K562 (cell line): ENCODE measurements at regions not wholly inside any gene's neighbourhood (a gene's known extent, or its start where the extent isn't known, plus 50 kb on each side); places are given as distances from the start of the nearest gene placed in this dataset.

Experiments used
- ATAC-seq: fragments of 200-7000 bp; cut with Tn5 transposase; 3 replicates; pipeline ENCODE4 v1.9.1; 2020; ENCODE audit warnings: moderate library complexity
- BruUV-seq: library from RNA; stranded (reverse); fragments of 400-500 nt; replicated peaks from 2 replicates; lab custom pipeline; 2021; lab: Mats Ljungman, UMichigan
- CTCF ChIA-PET: fragments of 300-600 bp; formaldehyde crosslinking; extraction: SDS; loops from one replicate; lab custom pipeline; 2021; ENCODE audit warnings: low intra/inter-chr PET ratio; lab: Yijun Ruan, JAX
- POLR2A ChIA-PET: fragments of 300-600, 350-650 bp; sonication (Branson Sonifier 250); formaldehyde crosslinking; extraction: SDS; loops from one replicate; lab custom pipeline; 2021; ENCODE audit warnings: antibody characterized with exemption, inconsistent platforms; lab: Yijun Ruan, JAX
- DNase-seq, 4 experiments: peaks; one replicate each; pipeline versions ENCODE4 v3.0.0 to v3.0.0-alpha.2; 2011 to 2018; ENCODE audit warnings: low spot score in 3 of 4, mixed read lengths in 3 of 4; ENCODE audit errors: extremely low read depth in 1 of 4
- FAIRE-seq: peaks from 2 replicates; lab custom pipeline; 2011; peaks lifted over from hg19 to GRCh38; lab: Jason Lieb, UNC
- H2AFZ ChIP-seq: 2 replicates; pipeline ENCODE4 v1.6.0; 2011; ENCODE audit warnings: low read depth, low read length, control low read depth, inconsistent platforms
- H3K27ac ChIP-seq: fragments of 200-600 bp; 3 replicates; pipeline ENCODE4 v1.8.0; 2011; ENCODE audit warnings: low read depth, mild to moderate bottlenecking, control low read depth, inconsistent platforms, low read length, moderate library complexity, mixed read lengths; ENCODE audit errors: extremely low read depth
- H3K27me3 ChIP-seq, 2 experiments: fragments of 300-600 bp in 1 of 2; 2 replicates in 1 of 2; 3 replicates in 1 of 2; pipeline versions ENCODE4 v1.6.0 to v1.8.0; 2011; ENCODE audit warnings: inconsistent platforms in 2 of 2, low read length in 2 of 2, mild to moderate bottlenecking in 1 of 2, mixed read lengths in 1 of 2, moderate library complexity in 1 of 2; ENCODE audit not compliant: control insufficient read depth in 2 of 2, insufficient read depth in 2 of 2
- H3K36me3 ChIP-seq: fragments of 300-600 bp; 3 replicates; pipeline ENCODE4 v1.8.0; 2011; ENCODE audit warnings: mild to moderate bottlenecking, low read length, inconsistent platforms; ENCODE audit not compliant: control insufficient read depth, insufficient read depth
- H3K4me1 ChIP-seq, 2 experiments: fragments of 200-600 bp in 1 of 2; replicated peaks in 1 of 2; 2 replicates in 1 of 2; 3 replicates in 1 of 2; pipeline versions ENCODE4 v1.5.1 to v1.8.0; 2011; ENCODE audit warnings: inconsistent platforms in 2 of 2, low read length in 2 of 2, mild to moderate bottlenecking in 1 of 2, mixed read lengths in 1 of 2, moderate library complexity in 1 of 2; ENCODE audit not compliant: control insufficient read depth in 2 of 2, insufficient read depth in 2 of 2
- H3K4me2 ChIP-seq: 2 replicates; pipeline ENCODE4 v1.6.1; 2011; ENCODE audit warnings: low read length, control low read depth, inconsistent platforms, mixed read lengths; ENCODE audit not compliant: insufficient read depth
- H3K4me3 ChIP-seq: fragments of 200-600 bp; sonication (generic), shearing (Covaris generic); 2 replicates; pipeline ENCODE4 v1.5.1; 2016; ENCODE audit warnings: control low read depth, inconsistent platforms
- H3K79me2 ChIP-seq: fragments of 200-600 bp; 3 replicates; pipeline ENCODE4 v1.8.0; 2011; ENCODE audit warnings: low read length, inconsistent platforms; ENCODE audit not compliant: control insufficient read depth, insufficient read depth
- H3K9ac ChIP-seq, 2 experiments: 2 replicates each; pipeline versions ENCODE4 v1.6.0 to v1.6.1; 2011; ENCODE audit warnings: low read depth in 2 of 2, low read length in 2 of 2, control low read depth in 1 of 2, inconsistent platforms in 1 of 2, mild to moderate bottlenecking in 1 of 2, mixed read lengths in 1 of 2; ENCODE audit not compliant: insufficient read depth in 1 of 2
- H3K9me1 ChIP-seq: one replicate; pipeline ENCODE4 v1.6.0; 2011; ENCODE audit warnings: inconsistent platforms, mild to moderate bottlenecking, low read length, moderate library complexity; ENCODE audit not compliant: control insufficient read depth, insufficient read depth
- H3K9me3 ChIP-seq: replicated peaks from 2 replicates; pipeline ENCODE4 v1.5.1; 2011; ENCODE audit warnings: low read depth, low read length, inconsistent platforms; ENCODE audit not compliant: control insufficient read depth, insufficient read depth
- H4K20me1 ChIP-seq: replicated peaks from 2 replicates; pipeline ENCODE4 v1.6.1; 2011; ENCODE audit warnings: low read length, inconsistent platforms, mixed read lengths; ENCODE audit not compliant: control insufficient read depth, insufficient read depth
- BCOR ChIP-seq: fragments of 450-650 bp; IDR thresholded peaks from 2 replicates; pipeline ENCODE4 v1.6.1; 2016
- NFIC ChIP-seq: fragments of 450-650 bp; IDR thresholded peaks from 2 replicates; pipeline ENCODE4 v1.6.1; 2017; ENCODE audit warnings: mild to moderate bottlenecking, inconsistent platforms
- PHF8 ChIP-seq: fragments of 200-600 bp; sonication (generic); IDR thresholded peaks from 2 replicates; pipeline ENCODE4 v1.6.1; 2012; ENCODE audit warnings: mixed run types, mild to moderate bottlenecking, inconsistent platforms, low read length, moderate library complexity, borderline replicate concordance
- ZNF707 ChIP-seq: fragments of 250-450 bp; sonication (Bioruptor Pico); conservative IDR thresholded peaks from 2 replicates; pipeline ENCODE4 v1.8.0; 2022; ENCODE audit warnings: inconsistent platforms, mild to moderate bottlenecking, moderate library complexity
- WGBS: fragments of 100-300 bp; shearing (Covaris generic); methylation state at CpG from one replicate; pipeline ENCODE4 v1.1.6; 2016; ENCODE audit warnings: low coverage, mixed read lengths; ENCODE audit not compliant: insufficient coverage; ENCODE audit errors: missing lambda C conversion rate; 5-methylcytosine and 5-hydroxymethylcytosine counted together
- in situ Hi-C: fragments of 300-500 bp; cut with MboI; formaldehyde crosslinking; loops from 4 replicates; pipeline ENCODE4 v1.15.0; 2018; ENCODE audit warnings: inconsistent platforms, mixed read lengths
- intact Hi-C: fragments of 100-400 bp; cut with micrococcal nuclease; formaldehyde crosslinking; loops from 2 replicates; pipeline ENCODE4 v1.14.2; 2022
- TF ChIP-seq, protein P1 (sequence below): sonication (generic); formaldehyde crosslinking; IDR thresholded peaks from 2 replicates; pipeline ENCODE4 v1.8.0; 2022; ENCODE audit warnings: missing genetic modification reagents, mild to moderate bottlenecking, borderline replicate concordance
- TF ChIP-seq, protein P2 (sequence below), 2 experiments: fragments of 450-650 bp; IDR thresholded peaks; 2 replicates each; pipeline ENCODE4 v1.6.1; 2016; ENCODE audit warnings: mild to moderate bottlenecking in 2 of 2, borderline replicate concordance in 1 of 2, low read depth in 1 of 2, moderate library complexity in 1 of 2
- TF ChIP-seq, protein P3 (sequence below): fragments of 450-650 bp; IDR thresholded peaks from 2 replicates; pipeline ENCODE4 v1.6.1; 2016; ENCODE audit warnings: mild to moderate bottlenecking
- TF ChIP-seq, protein P4 (sequence below): sonication (generic); formaldehyde crosslinking; IDR thresholded peaks from 2 replicates; pipeline ENCODE4 v1.8.0; 2022; ENCODE audit warnings: missing genetic modification reagents, mild to moderate bottlenecking, moderate library complexity, borderline replicate concordance

DNA sequence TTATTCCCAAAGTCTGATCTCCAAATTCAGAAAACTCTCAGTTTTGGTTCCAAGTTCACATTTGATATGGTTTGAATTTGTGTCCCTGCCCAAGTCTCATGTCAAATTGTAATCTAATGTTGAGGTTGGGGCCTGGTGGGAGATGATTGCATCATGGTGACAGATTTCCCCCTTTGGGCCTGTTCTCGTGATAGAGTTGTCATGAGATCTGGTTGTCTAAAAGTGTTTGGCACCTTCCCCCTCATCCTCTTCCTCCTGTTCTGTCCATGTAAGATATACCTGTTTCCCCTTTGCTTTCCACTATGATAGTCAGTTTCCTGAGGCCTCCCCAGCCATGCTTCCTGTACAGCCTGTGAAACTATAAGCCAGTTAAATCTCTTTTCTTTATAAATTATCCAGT is 138.6 kb downstream of the ARL4A start:
- no peak overlapping the region for H3K4me2 ChIP-seq
- H3K79me2 ChIP-seq = no peaks in the 10 kb centered on the region
- BruUV-seq = no TSS peak
- FAIRE-seq = peak; percentile 52
- intact Hi-C loops = no loop called here
- peaks cover 0 to 3% of the 10 kb centered on the region in 2 experiments; a peak in 2 of 5 replicates for H3K4me1 ChIP-seq
- H3K4me3 ChIP-seq = no peak overlapping the region
- H2AFZ ChIP-seq = peak overlapping the region; percentile 53
- WGBS = 20% methylated on average over 1 of the region's 1 CpG
- ATAC-seq = peak; percentile 69
- peak in 1 of 4 experiments; percentile 27 for DNase-seq
- no peaks in the 10 kb centered on the region for H3K27me3 ChIP-seq
- H3K36me3 ChIP-seq = no peaks in the 10 kb centered on the region
- H3K9ac ChIP-seq = no peak overlapping the region
- H4K20me1 ChIP-seq = no peaks in the 10 kb centered on the region
- in situ Hi-C loops = no loop called here
- no peaks in the 10 kb centered on the region for H3K9me1 ChIP-seq
- peak overlapping the region; percentile 26; the same call in 1 of the 3 replicates for H3K27ac ChIP-seq
- no peaks in the 10 kb centered on the region for H3K9me3 ChIP-seq
- POLR2A ChIA-PET = no interaction called here
- CTCF ChIA-PET = no interaction called here
- TF ChIP-seq ZNF707 (CRISPR knock-in tag) (no peak), BCOR (no peak), PHF8 (no peak), NFIC (0 out of 2 replicates have a peak, but pooled peaks have one; percentile 7)
- TF ChIP-seq, protein P1, sequence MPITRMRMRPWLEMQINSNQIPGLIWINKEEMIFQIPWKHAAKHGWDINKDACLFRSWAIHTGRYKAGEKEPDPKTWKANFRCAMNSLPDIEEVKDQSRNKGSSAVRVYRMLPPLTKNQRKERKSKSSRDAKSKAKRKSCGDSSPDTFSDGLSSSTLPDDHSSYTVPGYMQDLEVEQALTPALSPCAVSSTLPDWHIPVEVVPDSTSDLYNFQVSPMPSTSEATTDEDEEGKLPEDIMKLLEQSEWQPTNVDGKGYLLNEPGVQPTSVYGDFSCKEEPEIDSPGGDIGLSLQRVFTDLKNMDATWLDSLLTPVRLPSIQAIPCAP (CRISPR knock-in tag) = no peak
- TF ChIP-seq, protein P2, sequence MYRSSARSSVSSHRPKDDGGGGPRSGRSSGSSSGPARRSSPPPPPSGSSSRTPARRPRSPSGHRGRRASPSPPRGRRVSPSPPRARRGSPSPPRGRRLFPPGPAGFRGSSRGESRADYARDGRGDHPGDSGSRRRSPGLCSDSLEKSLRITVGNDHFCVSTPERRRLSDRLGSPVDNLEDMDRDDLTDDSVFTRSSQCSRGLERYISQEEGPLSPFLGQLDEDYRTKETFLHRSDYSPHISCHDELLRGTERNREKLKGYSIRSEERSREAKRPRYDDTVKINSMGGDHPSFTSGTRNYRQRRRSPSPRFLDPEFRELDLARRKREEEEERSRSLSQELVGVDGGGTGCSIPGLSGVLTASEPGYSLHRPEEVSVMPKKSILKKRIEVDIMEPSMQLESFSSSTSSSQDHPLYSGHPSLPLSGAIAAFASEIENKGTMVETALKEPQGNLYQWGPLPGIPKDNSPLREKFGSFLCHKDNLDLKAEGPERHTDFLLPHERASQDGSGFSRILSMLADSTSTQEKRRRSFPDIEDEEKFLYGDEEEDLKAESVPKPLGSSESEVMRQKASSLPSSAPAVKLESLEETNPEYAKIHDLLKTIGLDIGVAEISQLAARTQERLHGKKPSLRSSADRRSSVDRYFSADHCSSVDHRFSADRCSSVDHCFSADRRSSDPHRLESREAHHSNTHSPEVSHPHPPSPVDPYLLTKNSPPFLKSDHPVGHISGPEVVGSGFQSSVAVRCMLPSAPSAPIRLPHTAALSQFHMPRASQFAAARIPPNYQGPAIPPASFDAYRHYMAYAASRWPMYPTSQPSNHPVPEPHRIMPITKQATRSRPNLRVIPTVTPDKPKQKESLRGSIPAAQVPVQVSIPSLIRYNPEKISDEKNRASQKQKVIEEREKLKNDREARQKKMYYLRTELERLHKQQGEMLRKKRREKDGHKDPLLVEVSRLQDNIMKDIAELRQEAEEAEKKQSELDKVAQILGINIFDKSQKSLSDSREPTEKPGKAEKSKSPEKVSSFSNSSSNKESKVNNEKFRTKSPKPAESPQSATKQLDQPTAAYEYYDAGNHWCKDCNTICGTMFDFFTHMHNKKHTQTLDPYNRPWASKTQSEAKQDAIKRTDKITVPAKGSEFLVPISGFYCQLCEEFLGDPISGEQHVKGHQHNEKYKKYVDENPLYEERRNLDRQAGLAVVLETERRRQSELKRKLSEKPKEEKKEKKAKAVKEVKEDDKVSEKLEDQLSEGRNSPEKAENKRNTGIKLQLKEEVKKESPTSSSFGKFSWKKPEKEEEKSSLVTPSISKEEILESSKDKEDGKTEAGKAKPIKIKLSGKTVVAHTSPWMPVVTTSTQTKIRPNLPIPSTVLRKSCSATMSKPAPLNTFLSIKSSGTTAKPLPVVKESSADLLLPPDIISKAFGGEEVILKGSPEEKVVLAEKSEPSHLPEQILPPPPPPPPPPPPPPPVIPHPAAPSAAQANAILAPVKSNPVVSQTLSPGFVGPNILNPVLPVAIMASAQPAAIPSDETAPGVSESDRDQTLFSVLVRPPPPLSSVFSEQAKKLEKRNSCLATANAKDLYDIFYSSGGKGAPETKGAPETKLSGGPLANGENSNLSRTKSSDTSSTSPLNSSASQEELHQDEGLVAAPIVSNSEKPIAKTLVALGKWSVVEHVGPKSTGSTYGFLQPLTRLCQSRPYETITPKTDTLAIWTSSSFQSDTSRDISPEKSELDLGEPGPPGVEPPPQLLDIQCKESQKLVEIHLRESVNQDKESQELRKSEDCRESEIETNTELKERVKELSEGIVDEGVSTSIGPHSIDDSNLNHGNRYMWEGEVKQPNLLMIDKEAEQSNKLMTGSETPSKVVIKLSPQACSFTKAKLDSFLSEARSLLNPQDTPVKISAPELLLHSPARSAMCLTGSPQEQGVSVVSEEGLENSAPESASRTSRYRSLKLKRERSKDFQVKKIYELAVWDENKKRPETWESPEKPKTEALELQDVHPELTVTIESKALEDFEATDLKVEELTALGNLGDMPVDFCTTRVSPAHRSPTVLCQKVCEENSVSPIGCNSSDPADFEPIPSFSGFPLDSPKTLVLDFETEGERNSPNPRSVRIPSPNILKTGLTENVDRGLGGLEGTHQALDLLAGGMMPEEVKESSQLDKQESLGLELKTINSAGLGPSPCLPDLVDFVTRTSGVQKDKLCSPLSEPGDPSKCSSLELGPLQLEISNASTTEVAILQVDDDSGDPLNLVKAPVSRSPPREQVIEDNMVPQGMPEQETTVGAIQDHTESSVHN (IDR thresholded peaks at IDR 0.05; ENCODE audit: borderline replicate concordance in 1 of 2, low read depth in 1 of 2) = no peak
- TF ChIP-seq, protein P3, sequence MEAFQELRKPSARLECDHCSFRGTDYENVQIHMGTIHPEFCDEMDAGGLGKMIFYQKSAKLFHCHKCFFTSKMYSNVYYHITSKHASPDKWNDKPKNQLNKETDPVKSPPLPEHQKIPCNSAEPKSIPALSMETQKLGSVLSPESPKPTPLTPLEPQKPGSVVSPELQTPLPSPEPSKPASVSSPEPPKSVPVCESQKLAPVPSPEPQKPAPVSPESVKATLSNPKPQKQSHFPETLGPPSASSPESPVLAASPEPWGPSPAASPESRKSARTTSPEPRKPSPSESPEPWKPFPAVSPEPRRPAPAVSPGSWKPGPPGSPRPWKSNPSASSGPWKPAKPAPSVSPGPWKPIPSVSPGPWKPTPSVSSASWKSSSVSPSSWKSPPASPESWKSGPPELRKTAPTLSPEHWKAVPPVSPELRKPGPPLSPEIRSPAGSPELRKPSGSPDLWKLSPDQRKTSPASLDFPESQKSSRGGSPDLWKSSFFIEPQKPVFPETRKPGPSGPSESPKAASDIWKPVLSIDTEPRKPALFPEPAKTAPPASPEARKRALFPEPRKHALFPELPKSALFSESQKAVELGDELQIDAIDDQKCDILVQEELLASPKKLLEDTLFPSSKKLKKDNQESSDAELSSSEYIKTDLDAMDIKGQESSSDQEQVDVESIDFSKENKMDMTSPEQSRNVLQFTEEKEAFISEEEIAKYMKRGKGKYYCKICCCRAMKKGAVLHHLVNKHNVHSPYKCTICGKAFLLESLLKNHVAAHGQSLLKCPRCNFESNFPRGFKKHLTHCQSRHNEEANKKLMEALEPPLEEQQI = 0 out of 2 replicates have a peak, but pooled peaks have one; percentile 31
- TF ChIP-seq, protein P4, sequence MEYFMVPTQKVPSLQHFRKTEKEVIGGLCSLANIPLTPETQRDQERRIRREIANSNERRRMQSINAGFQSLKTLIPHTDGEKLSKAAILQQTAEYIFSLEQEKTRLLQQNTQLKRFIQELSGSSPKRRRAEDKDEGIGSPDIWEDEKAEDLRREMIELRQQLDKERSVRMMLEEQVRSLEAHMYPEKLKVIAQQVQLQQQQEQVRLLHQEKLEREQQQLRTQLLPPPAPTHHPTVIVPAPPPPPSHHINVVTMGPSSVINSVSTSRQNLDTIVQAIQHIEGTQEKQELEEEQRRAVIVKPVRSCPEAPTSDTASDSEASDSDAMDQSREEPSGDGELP (CRISPR knock-in tag) = no peak
